ENCODE measurements at regions not wholly inside any gene's neighbourhood (a gene's known extent, or its start where the extent isn't known, plus 50 kb on each side); places are given as distances from the start of the nearest gene placed in this dataset.

- no peaks in the 10 kb centered on the region for H3K4me1 Mint-ChIP-seq
- no peaks in the 10 kb centered on the region for H3K27me3 Mint-ChIP-seq
- no peak for ATAC-seq (replicated peaks)
Measured at GRCh38 chr5:3214396-3214795, 381.2 kb upstream of the IRX1 start.

GRCh38 chr5:3212869-3213268 lies 382.8 kb upstream of the IRX1 start:
- no peak overlapping the region for H3K27ac Mint-ChIP-seq
- H3K4me1 Mint-ChIP-seq: no peaks in the 10 kb centered on the region
- H3K4me3 Mint-ChIP-seq: no peak overlapping the region
- no peaks in the 10 kb centered on the region for H3K36me3 Mint-ChIP-seq (ENCODE audit: low read depth)
- no peaks in the 10 kb centered on the region for H3K27me3 Mint-ChIP-seq
- no peak for ATAC-seq (replicated peaks)
- H3K9me3 Mint-ChIP-seq: peaks cover 4% of the 10 kb centered on the region

More at GRCh38 chr5:3214396-3214795, 381.2 kb upstream of the IRX1 start:
- H3K4me3 Mint-ChIP-seq: no peak overlapping the region
- H3K9me3 Mint-ChIP-seq: peaks cover 4% of the 10 kb centered on the region
- no peak overlapping the region for H3K27ac Mint-ChIP-seq
- H3K36me3 Mint-ChIP-seq (ENCODE audit: low read depth): no peaks in the 10 kb centered on the region

DNA sequence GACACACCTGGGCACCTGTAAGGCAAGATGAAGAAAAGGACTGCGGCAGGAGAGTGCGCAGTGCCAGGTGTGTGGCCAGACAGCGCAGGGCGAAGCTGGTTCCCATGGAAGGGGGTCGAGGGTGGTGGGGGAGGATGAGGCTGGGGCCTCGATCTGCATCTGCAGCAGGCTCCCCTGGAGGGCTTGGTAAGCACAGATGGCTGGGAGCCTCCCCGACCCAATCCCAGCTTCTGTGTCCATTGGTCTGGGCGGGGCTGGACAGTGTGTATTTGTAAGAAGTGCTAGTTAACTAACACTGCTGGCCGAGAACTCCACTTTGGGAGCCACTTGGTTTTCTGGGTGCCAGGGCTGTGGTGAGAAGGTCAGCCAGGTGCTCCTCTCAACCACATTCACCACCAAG lies 385.1 kb upstream of the IRX1 start:
- Mint-ChIP-seq H3K4me3 (no peak overlapping the region), H3K9me3 (peaks cover 6% of the 10 kb centered on the region)

GRCh38 chr5:3209918-3210317 lies 385.7 kb upstream of the IRX1 start:
- H3K27ac Mint-ChIP-seq: no peak overlapping the region
- H3K9me3 Mint-ChIP-seq: peaks cover 12% of the 10 kb centered on the region
- no peaks in the 10 kb centered on the region for H3K4me1 Mint-ChIP-seq
- no peak overlapping the region for H3K4me3 Mint-ChIP-seq
- no peaks in the 10 kb centered on the region for H3K36me3 Mint-ChIP-seq (ENCODE audit: low read depth)
- H3K27me3 Mint-ChIP-seq: no peaks in the 10 kb centered on the region
- no peak for ATAC-seq (replicated peaks)

More for the DNA sequence above, 385.1 kb upstream of the IRX1 start:
- no peak for ATAC-seq (replicated peaks)
- no peak overlapping the region for H3K27ac Mint-ChIP-seq
- no peaks in the 10 kb centered on the region for H3K4me1 Mint-ChIP-seq
- no peaks in the 10 kb centered on the region for H3K36me3 Mint-ChIP-seq (ENCODE audit: low read depth)
- H3K27me3 Mint-ChIP-seq: no peaks in the 10 kb centered on the region

GRCh38 chr5:3202570-3202969 lies 393.1 kb upstream of the IRX1 start:
- no peaks in the 10 kb centered on the region for H3K36me3 Mint-ChIP-seq (ENCODE audit: low read depth)
- H3K4me1 Mint-ChIP-seq: no peaks in the 10 kb centered on the region
- peaks cover 13% of the 10 kb centered on the region for H3K27me3 Mint-ChIP-seq
- no peak for ATAC-seq (replicated peaks)
- no peak overlapping the region for H3K27ac Mint-ChIP-seq
- H3K9me3 Mint-ChIP-seq: peaks cover 14% of the 10 kb centered on the region
- H3K4me3 Mint-ChIP-seq: no peak overlapping the region

DNA sequence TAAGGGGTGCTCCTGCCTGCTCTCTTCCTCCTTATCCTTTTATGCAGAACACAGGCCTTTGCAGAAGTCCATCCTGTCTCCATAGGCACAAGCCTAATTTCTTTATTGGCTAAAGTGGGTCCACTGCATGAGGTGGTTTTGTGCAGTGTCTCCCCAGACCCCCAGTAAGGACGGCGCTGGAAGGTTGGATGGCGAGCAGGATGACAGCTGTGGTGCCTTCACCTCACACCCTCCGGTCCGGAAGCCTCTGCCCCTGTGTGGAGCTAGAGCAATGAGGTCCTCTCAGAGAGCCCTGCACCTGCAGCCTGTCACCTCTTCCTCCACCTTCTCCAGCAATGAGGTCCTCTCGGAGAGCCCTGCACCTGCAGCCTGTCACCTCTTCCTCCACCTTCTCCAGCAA lies 393.7 kb upstream of the IRX1 start:
- ATAC-seq (replicated peaks): no peak
- H3K4me1 Mint-ChIP-seq: no peaks in the 10 kb centered on the region
- no peak overlapping the region for H3K27ac Mint-ChIP-seq
- no peaks in the 10 kb centered on the region for H3K36me3 Mint-ChIP-seq (ENCODE audit: low read depth)
- H3K27me3 Mint-ChIP-seq: peaks cover 18% of the 10 kb centered on the region
- no peak overlapping the region for H3K4me3 Mint-ChIP-seq
- peaks cover 14% of the 10 kb centered on the region for H3K9me3 Mint-ChIP-seq

GRCh38 chr5:3201121-3201520 lies 394.5 kb upstream of the IRX1 start:
- no peak for ATAC-seq (replicated peaks)
- Mint-ChIP-seq H3K36me3 (ENCODE audit: low read depth) (no peaks in the 10 kb centered on the region), H3K4me1 (no peaks in the 10 kb centered on the region), H3K4me3 (no peak overlapping the region), H3K9me3 (peaks cover 14% of the 10 kb centered on the region), H3K27ac (no peak overlapping the region), H3K27me3 (peaks cover 18% of the 10 kb centered on the region)

- Mint-ChIP-seq H3K27me3 (peaks cover 18% of the 10 kb centered on the region), H3K27ac (no peak overlapping the region), H3K9me3 (peaks cover 9% of the 10 kb centered on the region), H3K36me3 (ENCODE audit: low read depth) (no peaks in the 10 kb centered on the region), H3K4me3 (no peak overlapping the region), H3K4me1 (no peaks in the 10 kb centered on the region)
- ATAC-seq (replicated peaks): no peak
Measured at GRCh38 chr5:3199962-3200755, 395.5 kb upstream of the IRX1 start.

DNA sequence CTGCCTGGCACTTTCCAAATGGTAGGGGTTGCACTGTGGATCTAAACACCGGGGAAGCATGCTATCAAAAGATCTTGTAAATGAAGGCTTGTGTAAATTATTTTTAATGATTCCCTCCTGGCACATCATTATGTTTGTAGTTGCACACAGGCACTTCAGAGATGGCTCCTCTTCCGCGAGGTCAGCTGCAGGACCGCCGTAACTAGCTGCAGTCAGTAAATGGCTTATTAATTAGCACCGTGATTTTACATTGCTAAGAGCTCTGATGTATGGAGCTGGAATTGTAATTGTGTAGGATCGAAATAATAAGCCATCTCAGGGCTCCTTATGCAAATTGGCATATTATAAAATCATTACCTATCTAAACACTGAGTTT lies 397.6 kb upstream of the IRX1 start:
- Mint-ChIP-seq H3K4me1 (no peaks in the 10 kb centered on the region), H3K9me3 (peaks cover 5% of the 10 kb centered on the region)

DNA sequence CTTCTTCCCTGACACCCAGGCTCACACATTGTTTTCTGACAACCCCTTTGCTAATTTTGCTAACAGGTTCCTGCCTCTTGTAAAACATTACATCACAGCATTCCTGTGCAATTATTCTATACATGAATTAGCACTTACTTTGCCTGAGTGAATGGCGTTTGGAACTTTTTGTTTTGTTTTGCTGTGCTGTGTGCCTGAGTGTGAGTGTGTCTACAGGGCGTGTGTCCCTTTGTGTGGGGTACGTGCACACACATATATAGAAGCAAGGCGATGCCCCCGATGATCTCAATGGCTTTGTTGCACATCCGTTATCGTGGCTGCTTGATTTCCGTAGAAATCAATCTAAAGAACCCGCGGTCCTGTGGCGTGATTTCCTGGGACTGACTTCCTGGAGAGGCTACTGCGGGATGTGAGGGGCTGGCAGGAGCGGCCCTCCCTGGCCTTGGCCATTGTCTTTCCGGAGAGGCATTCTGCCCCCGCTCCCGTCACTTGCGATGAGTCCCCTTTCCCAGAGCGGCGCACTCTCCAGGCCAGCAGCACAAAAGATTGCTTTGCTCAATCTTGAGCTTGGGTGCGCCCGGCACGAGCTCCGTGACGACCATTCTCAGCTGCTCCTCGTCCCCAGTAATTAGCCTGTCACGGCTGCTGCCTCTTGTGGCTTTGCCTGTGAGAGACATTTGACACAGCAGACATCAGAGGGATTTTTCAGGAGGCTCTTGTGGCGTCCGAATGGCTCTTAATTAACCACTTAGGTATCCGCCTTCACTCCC lies 398.1 kb upstream of the IRX1 start:
- no peak overlapping the region for H3K4me3 Mint-ChIP-seq
- H3K36me3 Mint-ChIP-seq (ENCODE audit: low read depth): no peaks in the 10 kb centered on the region
- no peaks in the 10 kb centered on the region for H3K4me1 Mint-ChIP-seq
- no peak overlapping the region for H3K27ac Mint-ChIP-seq
- no peak for ATAC-seq (replicated peaks)
- H3K27me3 Mint-ChIP-seq: peaks cover 18% of the 10 kb centered on the region
- no peaks in the 10 kb centered on the region for H3K9me3 Mint-ChIP-seq

More for the DNA sequence above, 397.6 kb upstream of the IRX1 start:
- peaks cover 18% of the 10 kb centered on the region for H3K27me3 Mint-ChIP-seq
- H3K27ac Mint-ChIP-seq: no peak overlapping the region
- H3K36me3 Mint-ChIP-seq (ENCODE audit: low read depth): no peaks in the 10 kb centered on the region
- H3K4me3 Mint-ChIP-seq: no peak overlapping the region
- ATAC-seq (replicated peaks): no peak

DNA sequence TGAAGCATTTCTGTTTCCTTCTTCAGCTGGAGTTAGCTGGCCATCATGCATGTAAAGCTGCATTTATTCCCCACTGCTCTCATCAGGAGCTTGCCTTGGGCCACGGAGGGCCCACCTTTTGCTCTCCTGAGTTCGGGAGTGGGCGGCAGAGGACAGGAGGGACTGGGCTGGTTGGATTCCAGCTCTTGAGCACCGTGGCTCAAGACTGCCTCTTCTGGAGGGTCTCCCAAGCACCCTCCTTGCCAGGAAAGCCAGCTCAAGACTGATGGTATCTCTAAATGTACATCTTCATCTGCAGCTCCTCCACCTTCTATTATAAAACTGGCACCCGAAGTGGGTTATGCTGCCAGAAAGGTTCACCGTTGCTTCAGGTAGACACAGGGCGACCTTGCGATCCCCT lies 399.6 kb upstream of the IRX1 start:
- Mint-ChIP-seq H3K27ac (no peak overlapping the region), H3K4me1 (no peaks in the 10 kb centered on the region), H3K4me3 (no peak overlapping the region), H3K9me3 (no peaks in the 10 kb centered on the region), H3K36me3 (ENCODE audit: low read depth) (no peaks in the 10 kb centered on the region), H3K27me3 (peaks cover 18% of the 10 kb centered on the region)
- no peak for ATAC-seq (replicated peaks)

DNA sequence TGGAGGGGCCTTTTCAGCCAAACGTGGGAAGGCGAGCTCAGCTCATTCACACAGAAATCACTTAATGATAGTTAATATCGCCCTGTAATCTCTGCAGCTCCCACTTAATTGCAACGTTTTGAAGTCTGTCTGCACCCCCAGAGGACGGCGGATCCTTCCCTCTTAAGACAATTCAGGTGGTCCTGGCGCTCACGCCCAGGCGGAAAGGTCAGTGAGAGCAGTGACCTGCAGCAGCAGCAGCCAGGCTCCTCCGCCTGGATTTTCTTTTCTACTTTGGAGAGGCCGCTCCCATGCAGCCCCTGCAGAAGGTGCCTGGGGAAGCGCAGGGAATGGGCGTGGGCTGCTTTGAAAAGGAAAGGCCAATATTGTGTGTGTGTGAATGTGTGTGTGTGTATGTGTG lies 400.9 kb upstream of the IRX1 start:
- ATAC-seq (replicated peaks): no peak
- Mint-ChIP-seq H3K4me3 (no peak overlapping the region), H3K27me3 (peaks cover 12% of the 10 kb centered on the region), H3K36me3 (ENCODE audit: low read depth) (no peaks in the 10 kb centered on the region), H3K4me1 (no peaks in the 10 kb centered on the region), H3K9me3 (no peaks in the 10 kb centered on the region), H3K27ac (no peak overlapping the region)

GRCh38 chr5:3194271-3194670 lies 401.4 kb upstream of the IRX1 start:
- no peaks in the 10 kb centered on the region for H3K36me3 Mint-ChIP-seq (ENCODE audit: low read depth)
- H3K9me3 Mint-ChIP-seq: no peaks in the 10 kb centered on the region
- no peak overlapping the region for H3K27ac Mint-ChIP-seq
- H3K27me3 Mint-ChIP-seq: peaks cover 11% of the 10 kb centered on the region
- H3K4me1 Mint-ChIP-seq: no peaks in the 10 kb centered on the region
- no peak overlapping the region for H3K4me3 Mint-ChIP-seq
- no peak for ATAC-seq (replicated peaks)

GRCh38 chr5:3191585-3191984 lies 404.0 kb upstream of the IRX1 start:
- Mint-ChIP-seq H3K4me3 (no peak overlapping the region), H3K27me3 (no peaks in the 10 kb centered on the region), H3K27ac (no peak overlapping the region), H3K9me3 (no peaks in the 10 kb centered on the region), H3K4me1 (no peaks in the 10 kb centered on the region), H3K36me3 (ENCODE audit: low read depth) (no peaks in the 10 kb centered on the region)
- ATAC-seq (replicated peaks): no peak

GRCh38 chr5:3190930-3191329 lies 404.7 kb upstream of the IRX1 start:
- no peak overlapping the region for H3K4me3 Mint-ChIP-seq
- H3K9me3 Mint-ChIP-seq: no peaks in the 10 kb centered on the region
- no peaks in the 10 kb centered on the region for H3K27me3 Mint-ChIP-seq

More at GRCh38 chr5:3190930-3191329, 404.7 kb upstream of the IRX1 start:
- H3K4me1 Mint-ChIP-seq: no peaks in the 10 kb centered on the region
- no peak overlapping the region for H3K27ac Mint-ChIP-seq
- H3K36me3 Mint-ChIP-seq (ENCODE audit: low read depth): no peaks in the 10 kb centered on the region
- no peak for ATAC-seq (replicated peaks)
